ENCODE measurements at regions not wholly inside any gene's neighbourhood (a gene's known extent, or its start where the extent isn't known, plus 50 kb on each side); places are given as distances from the start of the nearest gene placed in this dataset.

DNA sequence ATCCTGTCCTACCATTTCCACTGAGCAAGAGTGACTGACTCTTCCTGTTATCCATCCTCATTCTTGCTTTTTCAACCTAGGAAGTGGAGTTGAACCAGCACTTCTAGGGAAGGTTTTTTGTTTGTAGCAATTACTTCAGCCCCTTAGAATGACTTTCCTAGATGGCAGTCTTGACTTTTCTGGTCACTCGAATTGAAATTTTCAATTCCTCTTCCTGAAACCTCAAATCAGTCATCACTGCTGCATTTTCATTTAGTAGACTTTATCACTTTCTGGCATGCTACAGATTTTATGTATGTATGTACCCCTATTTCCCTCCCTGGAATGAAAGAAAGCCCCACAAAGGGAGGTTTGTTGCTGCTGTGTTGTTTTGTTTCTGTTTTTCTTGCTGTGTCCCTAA is 915.9 kb downstream of the PCDH17 start:
- WGBS (ENCODE audit: insufficient coverage): no CpG with 5 or more reads among the region's 1 CpG
- no peaks in the 10 kb centered on the region for H4K20me1 ChIP-seq (ENCODE audit: control insufficient read depth, insufficient read depth, low read length, poor library complexity, severe bottlenecking)
- Mint-ChIP-seq H3K9me3 (ENCODE audit: insufficient read depth) (peaks cover 2% of the 10 kb centered on the region), H3K4me3 (no peak overlapping the region), H3K27me3 (no peaks in the 10 kb centered on the region), H3K4me1 (no peaks in the 10 kb centered on the region), H3K27ac (no peak overlapping the region)
- no peaks in the 10 kb centered on the region for H3K4me1 ChIP-seq (ENCODE audit: control insufficient read depth in 2 of 2, insufficient read depth in 2 of 2, low read length in 2 of 2)
- H3K27ac ChIP-seq (ENCODE audit: low read length in 2 of 2): no peak overlapping the region
- no peaks in the 10 kb centered on the region for H3K36me3 ChIP-seq (replicated peaks in 1 of 2; ENCODE audit: control extremely low read depth in 1 of 2, control insufficient read depth in 1 of 2, extremely low read depth in 1 of 2, insufficient read depth in 2 of 2, low read length in 1 of 2)
- DNase-seq: no peak
- H3K27me3 ChIP-seq (replicated peaks in 1 of 4; ENCODE audit: control extremely low read depth in 1 of 4, control insufficient read depth in 3 of 4, insufficient read depth in 4 of 4, low read length in 3 of 4): no peaks in the 10 kb centered on the region
- no peak overlapping the region for H2AFZ ChIP-seq (ENCODE audit: insufficient read depth, low read depth, low read length, poor library complexity, severe bottlenecking)
- H3K4me3 ChIP-seq (ENCODE audit: control extremely low read depth in 1 of 5, extremely low read depth in 1 of 5, insufficient read depth in 1 of 5, low read depth in 2 of 5, low read length in 4 of 5): no peak overlapping the region
- no peak overlapping the region for H3K9ac ChIP-seq (ENCODE audit: low read length)
- H3K79me2 ChIP-seq (ENCODE audit: control insufficient read depth, insufficient read depth, low read length): no peaks in the 10 kb centered on the region
- ATAC-seq (ENCODE audit: low read depth): no peak
- H3K4me2 ChIP-seq (replicated peaks; ENCODE audit: low read depth, low read length, poor library complexity, severe bottlenecking): no peak overlapping the region
- POLR2A ChIA-PET: no interaction called here
- intact Hi-C loops (cut with micrococcal nuclease): no loop called here
- no peak for TF ChIP-seq EZH2 (IDR thresholded peaks at IDR 0.05; ENCODE audit: borderline replicate concordance, insufficient read depth, low read depth, low read length, poor library complexity, severe bottlenecking)
- no peak for TF ChIP-seq CTCF (IDR thresholded peaks at IDR 0.05)
- no peaks in the 10 kb centered on the region for H3K9me3 ChIP-seq (ENCODE audit: control extremely low read depth in 1 of 3, control insufficient read depth in 2 of 3, insufficient read depth in 1 of 3, low read length in 2 of 3)
- CTCF ChIA-PET: no interaction called here

- H3K27ac Mint-ChIP-seq: no peak overlapping the region
- no peaks in the 10 kb centered on the region for H3K4me1 Mint-ChIP-seq
- Histone ChIP-seq H3K79me2 (ENCODE audit: control insufficient read depth, insufficient read depth, low read length) (no peaks in the 10 kb centered on the region), H3K4me1 (ENCODE audit: control insufficient read depth in 2 of 2, insufficient read depth in 2 of 2, low read length in 2 of 2) (no peaks in the 10 kb centered on the region), H4K20me1 (ENCODE audit: control insufficient read depth, insufficient read depth, low read length, poor library complexity, severe bottlenecking) (no peaks in the 10 kb centered on the region), H3K4me2 (replicated peaks; ENCODE audit: low read depth, low read length, poor library complexity, severe bottlenecking) (no peak overlapping the region), H3K9ac (ENCODE audit: low read length) (no peak overlapping the region), H3K4me3 (ENCODE audit: control extremely low read depth in 1 of 5, extremely low read depth in 1 of 5, insufficient read depth in 1 of 5, low read depth in 2 of 5, low read length in 4 of 5) (no peak overlapping the region), H3K27ac (ENCODE audit: low read length in 2 of 2) (no peak overlapping the region), H3K36me3 (replicated peaks in 1 of 2; ENCODE audit: control extremely low read depth in 1 of 2, control insufficient read depth in 1 of 2, extremely low read depth in 1 of 2, insufficient read depth in 2 of 2, low read length in 1 of 2) (no peaks in the 10 kb centered on the region), H3K9me3 (ENCODE audit: control extremely low read depth in 1 of 3, control insufficient read depth in 2 of 3, insufficient read depth in 1 of 3, low read length in 2 of 3) (no peaks in the 10 kb centered on the region), H3K27me3 (replicated peaks in 1 of 4; ENCODE audit: control extremely low read depth in 1 of 4, control insufficient read depth in 3 of 4, insufficient read depth in 4 of 4, low read length in 3 of 4) (no peaks in the 10 kb centered on the region), H2AFZ (ENCODE audit: insufficient read depth, low read depth, low read length, poor library complexity, severe bottlenecking) (no peak overlapping the region)
- H3K4me3 Mint-ChIP-seq: no peak overlapping the region
- ChIA-PET POLR2A (no interaction called here), CTCF (no interaction called here)
- no peak for ATAC-seq (ENCODE audit: low read depth)
- H3K9me3 Mint-ChIP-seq (ENCODE audit: insufficient read depth): no peaks in the 10 kb centered on the region
- H3K27me3 Mint-ChIP-seq: no peaks in the 10 kb centered on the region
- no CpG with 5 or more reads among the region's 3 CpGs for WGBS (ENCODE audit: insufficient coverage)
- TF ChIP-seq CTCF (IDR thresholded peaks at IDR 0.05) (no peak), EZH2 (IDR thresholded peaks at IDR 0.05; ENCODE audit: borderline replicate concordance, insufficient read depth, low read depth, low read length, poor library complexity, severe bottlenecking) (no peak)
- DNase-seq: no peak
- intact Hi-C loops (cut with micrococcal nuclease): no loop called here
Observed at GRCh38 chr13:58566176-58566575, 934.6 kb downstream of the PCDH17 start.
